Caco-2 (cell line): ENCODE measurements at regions not wholly inside any gene's neighbourhood (a gene's known extent, or its start where the extent isn't known, plus 50 kb on each side); places are given as distances from the start of the nearest gene placed in this dataset.

Source experiments
- BruUV-seq: library from RNA; stranded (reverse); fragments of 400-500 nt; replicated peaks from 2 replicates; lab custom pipeline; 2021; lab: Mats Ljungman, UMichigan
- CTCF ChIA-PET: fragments of 300-600 bp; sonication (Branson Sonifier 250); formaldehyde crosslinking; loops from one replicate; lab custom pipeline; 2022; ENCODE audit warnings: antibody characterized with exemption; lab: Charles Lee
- POLR2A ChIA-PET: fragments of 300-600 bp; sonication (Branson Sonifier 250); formaldehyde crosslinking; loops from one replicate; lab custom pipeline; 2022; ENCODE audit warnings: antibody characterized with exemption; lab: Charles Lee
- DNase-seq, 2 experiments: peaks; one replicate each; pipeline versions ENCODE4 v3.0.0 to v3.0.0-alpha.2; 2020 to 2022
- H3K27me3 ChIP-seq: replicated peaks from 2 replicates; pipeline ENCODE4 v1.6.0; 2011; ENCODE audit warnings: low read length; ENCODE audit not compliant: control insufficient read depth, insufficient read depth
- H3K36me3 ChIP-seq: 2 replicates; pipeline ENCODE4 v1.5.1; 2011; ENCODE audit warnings: low read length; ENCODE audit not compliant: control insufficient read depth, insufficient read depth
- H3K4me1 ChIP-seq: fragments of 250-450 bp; sonication (Bioruptor Pico); 2 replicates; pipeline ENCODE4 v1.5.1; 2020; ENCODE audit warnings: mild to moderate bottlenecking
- H3K4me3 ChIP-seq: 2 replicates; pipeline ENCODE4 v1.5.1; 2011; ENCODE audit warnings: low read depth, mild to moderate bottlenecking, control low read depth, low read length
- H3K9me3 ChIP-seq: fragments of 250-450 bp; sonication (Bioruptor Pico); 2 replicates; pipeline ENCODE4 v1.5.1; 2020; ENCODE audit warnings: mild to moderate bottlenecking, moderate library complexity
- H3K27ac Mint-ChIP-seq: one replicate; pipeline ENCODE4 v1.8.0; 2022; ENCODE audit warnings: mixed read lengths; ENCODE audit not compliant: unreplicated experiment
- H3K27me3 Mint-ChIP-seq: one replicate; pipeline ENCODE4 v1.8.0; 2022; ENCODE audit warnings: mixed read lengths; ENCODE audit not compliant: insufficient read depth, unreplicated experiment
- H3K36me3 Mint-ChIP-seq: one replicate; pipeline ENCODE4 v1.8.0; 2022; ENCODE audit warnings: mild to moderate bottlenecking, mixed read lengths; ENCODE audit not compliant: insufficient read depth, unreplicated experiment
- H3K4me1 Mint-ChIP-seq: one replicate; pipeline ENCODE4 v1.8.0; 2022; ENCODE audit warnings: low read depth, mixed read lengths; ENCODE audit not compliant: unreplicated experiment
- H3K4me3 Mint-ChIP-seq: one replicate; pipeline ENCODE4 v1.8.0; 2022; ENCODE audit warnings: mild to moderate bottlenecking, moderate library complexity, mixed read lengths; ENCODE audit not compliant: unreplicated experiment
- H3K9me3 Mint-ChIP-seq: one replicate; pipeline ENCODE4 v1.8.0; 2022; ENCODE audit warnings: mixed read lengths; ENCODE audit not compliant: unreplicated experiment
- CTCF ChIP-seq, 2 experiments: fragments of 200-600 bp in 1 of 2; IDR thresholded peaks; 1 replicate in 1 of 2; 2 replicates in 1 of 2; pipeline versions ENCODE4 v1.5.1 to v1.8.0; 2011 to 2022; ENCODE audit warnings: antibody characterized with exemption in 1 of 2, control low read depth in 1 of 2, inconsistent platforms in 1 of 2, low read depth in 1 of 2, low read length in 1 of 2, mild to moderate bottlenecking in 1 of 2, moderate library complexity in 1 of 2; ENCODE audit not compliant: insufficient read depth in 1 of 2, severe bottlenecking in 1 of 2, unreplicated experiment in 1 of 2
- intact Hi-C: fragments of 100-400 bp; cut with micrococcal nuclease; formaldehyde crosslinking; loops from one replicate; pipeline ENCODE4 v1.10.0; 2022; ENCODE audit not compliant: unreplicated experiment

- no peak for TF ChIP-seq CTCF (IDR thresholded peaks at IDR 0.05; ENCODE audit: insufficient read depth in 1 of 2, low read depth in 1 of 2, low read length in 1 of 2, severe bottlenecking in 1 of 2, unreplicated experiment in 1 of 2)
- no peak overlapping the region for H3K4me3 Mint-ChIP-seq
- H3K27me3 Mint-ChIP-seq = no peaks in the 10 kb centered on the region
- POLR2A ChIA-PET = no interaction called here
- CTCF ChIA-PET = no interaction called here
- no peaks in the 10 kb centered on the region for H3K36me3 Mint-ChIP-seq
- Histone ChIP-seq H3K9me3 (no peaks in the 10 kb centered on the region), H3K4me3 (no peak overlapping the region), H3K27me3 (no peaks in the 10 kb centered on the region), H3K4me1 (no peaks in the 10 kb centered on the region), H3K36me3 (no peaks in the 10 kb centered on the region)
- intact Hi-C loops = no loop called here
- peaks cover 7% of the 10 kb centered on the region for H3K9me3 Mint-ChIP-seq
- BruUV-seq = no TSS peak
- no peak for DNase-seq
- no peak overlapping the region for H3K27ac Mint-ChIP-seq
- no peaks in the 10 kb centered on the region for H3K4me1 Mint-ChIP-seq
Observed at GRCh38 chr18:77935342-77935741, 685.7 kb downstream of the GALR1 start.

GRCh38 chr18:77940566-77940965, 690.9 kb downstream of the GALR1 start:
- ChIA-PET POLR2A (no interaction called here), CTCF (no interaction called here)
- intact Hi-C loops = no loop called here
- Histone ChIP-seq H3K4me3 (no peak overlapping the region), H3K36me3 (no peaks in the 10 kb centered on the region), H3K27me3 (no peaks in the 10 kb centered on the region), H3K4me1 (no peaks in the 10 kb centered on the region), H3K9me3 (no peaks in the 10 kb centered on the region)
- Mint-ChIP-seq H3K9me3 (no peaks in the 10 kb centered on the region), H3K27ac (no peak overlapping the region), H3K4me1 (no peaks in the 10 kb centered on the region), H3K4me3 (no peak overlapping the region), H3K27me3 (no peaks in the 10 kb centered on the region), H3K36me3 (no peaks in the 10 kb centered on the region)
- DNase-seq = no peak
- TF ChIP-seq CTCF (IDR thresholded peaks at IDR 0.05; ENCODE audit: insufficient read depth in 1 of 2, low read depth in 1 of 2, low read length in 1 of 2, severe bottlenecking in 1 of 2, unreplicated experiment in 1 of 2) = no peak
- BruUV-seq = no TSS peak

GRCh38 chr18:77944533-77944932, 694.9 kb downstream of the GALR1 start:
- H3K27ac Mint-ChIP-seq = no peak overlapping the region
- H3K4me3 Mint-ChIP-seq = no peak overlapping the region
- no peaks in the 10 kb centered on the region for H3K4me1 Mint-ChIP-seq
- H3K9me3 Mint-ChIP-seq = no peaks in the 10 kb centered on the region
- Histone ChIP-seq H3K4me1 (no peaks in the 10 kb centered on the region), H3K4me3 (no peak overlapping the region), H3K27me3 (no peaks in the 10 kb centered on the region), H3K9me3 (no peaks in the 10 kb centered on the region), H3K36me3 (no peaks in the 10 kb centered on the region)
- no TSS peak for BruUV-seq
- DNase-seq = no peak
- intact Hi-C loops = no loop called here
- ChIA-PET POLR2A (no interaction called here), CTCF (no interaction called here)
- H3K36me3 Mint-ChIP-seq = no peaks in the 10 kb centered on the region
- H3K27me3 Mint-ChIP-seq = peaks cover 3% of the 10 kb centered on the region
- no peak for TF ChIP-seq CTCF (IDR thresholded peaks at IDR 0.05; ENCODE audit: insufficient read depth in 1 of 2, low read depth in 1 of 2, low read length in 1 of 2, severe bottlenecking in 1 of 2, unreplicated experiment in 1 of 2)
